SK-N-SH treated with all-trans-retinoic acid at 6 μM for 48 hours (cell line): ENCODE measurements at regions not wholly inside any gene's neighbourhood (a gene's known extent, or its start where the extent isn't known, plus 50 kb on each side); places are given as distances from the start of the nearest gene placed in this dataset.
"Not testable (repeated sequence)": the region's sequence is repeated elsewhere in the genome, so short reads cannot be mapped to it uniquely, and the experiment has no call there.

Experiments used
- ESRRG ChIP-seq: fragments of 250-450 bp; sonication (Bioruptor Pico); IDR thresholded peaks from 2 replicates; pipeline ENCODE4 v1.6.1; 2021; ENCODE audit warnings: mild to moderate bottlenecking
- TOX ChIP-seq: fragments of 250-450 bp; sonication (Bioruptor Pico); IDR thresholded peaks from 2 replicates; pipeline ENCODE4 v1.8.0; 2021; ENCODE audit warnings: mild to moderate bottlenecking, moderate library complexity, borderline replicate concordance
- ZNF565 ChIP-seq: fragments of 450-650 bp; formaldehyde crosslinking; conservative IDR thresholded peaks from 2 replicates; pipeline ENCODE4 v1.5.0; 2020; ENCODE audit warnings: low read depth, mild to moderate bottlenecking, moderate library complexity
- ZNF8 ChIP-seq: fragments of 450-650 bp; formaldehyde crosslinking; IDR thresholded peaks from 2 replicates; pipeline ENCODE4 v1.5.0; 2020; ENCODE audit warnings: mild to moderate bottlenecking, moderate library complexity

GRCh38 chr16:29136046-29136696, 151.3 kb downstream of the LAT start:
- not testable (repeated sequence) for TF ChIP-seq ESRRG; ZNF8 (CRISPR knock-in tag); TOX (CRISPR knock-in tag); ZNF565 (CRISPR knock-in tag)
